Fibroblast of pulmonary artery (primary cell): ENCODE measurements at regions not wholly inside any gene's neighbourhood (a gene's known extent, or its start where the extent isn't known, plus 50 kb on each side); places are given as distances from the start of the nearest gene placed in this dataset.
"Not testable (repeated sequence)": the region's sequence is repeated elsewhere in the genome, so short reads cannot be mapped to it uniquely, and the experiment has no call there.

Source experiments
- DNase-seq: peaks from one replicate; pipeline ENCODE4 v3.0.0-alpha.2; 2010; ENCODE audit warnings: low read depth
- H3K4me3 ChIP-seq: replicated peaks from 2 replicates; pipeline ENCODE4 v1.5.1; 2011; ENCODE audit warnings: low read depth, mild to moderate bottlenecking, control low read depth, low read length, moderate library complexity
- CTCF ChIP-seq: IDR thresholded peaks from 2 replicates; pipeline ENCODE4 v1.5.1; 2011; ENCODE audit warnings: mild to moderate bottlenecking, control low read depth, low read length, inconsistent platforms; ENCODE audit errors: missing control alignments

GRCh38 chr11:39365809-39366436, 2093.5 kb downstream of the LRRC4C start:
- peak; percentile 39 for DNase-seq
- H3K4me3 ChIP-seq: no peak overlapping the region
- TF ChIP-seq CTCF: peak; percentile 12

GRCh38 chr11:39363571-39363970, 2095.9 kb downstream of the LRRC4C start:
- no peak for TF ChIP-seq CTCF
- no peak for DNase-seq
- no peak overlapping the region for H3K4me3 ChIP-seq

GRCh38 chr11:39361557-39361956, 2097.9 kb downstream of the LRRC4C start:
- TF ChIP-seq CTCF: no peak

GRCh38 chr11:39345834-39346442, 2113.5 kb downstream of the LRRC4C start:
- H3K4me3 ChIP-seq: no peak overlapping the region
- no peak for TF ChIP-seq CTCF

More at GRCh38 chr11:39361557-39361956, 2097.9 kb downstream of the LRRC4C start:
- DNase-seq: no peak
- no peak overlapping the region for H3K4me3 ChIP-seq

GRCh38 chr11:39341461-39341860, 2118.0 kb downstream of the LRRC4C start:
- no peak for TF ChIP-seq CTCF
- H3K4me3 ChIP-seq: no peak overlapping the region
- DNase-seq: no peak

More at GRCh38 chr11:39345834-39346442, 2113.5 kb downstream of the LRRC4C start:
- no peak for DNase-seq

- H3K4me3 ChIP-seq, DNase-seq: not testable (repeated sequence)
Measured at GRCh38 chr11:39333006-39333405, 2126.4 kb downstream of the LRRC4C start.

GRCh38 chr11:39327302-39327701, 2132.2 kb downstream of the LRRC4C start:
- TF ChIP-seq CTCF: no peak
- DNase-seq: no peak
- H3K4me3 ChIP-seq: no peak overlapping the region

- H3K4me3 ChIP-seq: not testable (repeated sequence)
Measured at GRCh38 chr11:39311888-39312287, 2147.6 kb downstream of the LRRC4C start.

More at GRCh38 chr11:39311888-39312287, 2147.6 kb downstream of the LRRC4C start:
- not testable (repeated sequence) for DNase-seq
